GM21390 (cell line): ENCODE measurements at regions not wholly inside any gene's neighbourhood (a gene's known extent, or its start where the extent isn't known, plus 50 kb on each side); places are given as distances from the start of the nearest gene placed in this dataset.

ENCODE experiments used
- ATAC-seq: cut with Tn5 transposase; IDR thresholded peaks from one replicate; pipeline ENCODE4 v1.9.1; 2021; ENCODE audit not compliant: unreplicated experiment

GRCh38 chr7:115478426-115478825 is 552.1 kb downstream of the TFEC start:
- no peak for ATAC-seq

GRCh38 chr7:115477193-115477651 is 553.3 kb downstream of the TFEC start:
- no peak for ATAC-seq

GRCh38 chr7:115476671-115477181 is 553.8 kb downstream of the TFEC start:
- ATAC-seq, result no peak

GRCh38 chr7:115475761-115476385 is 554.0 kb downstream of the MDFIC start:
- no peak for ATAC-seq

- no peak for ATAC-seq
Measured at GRCh38 chr7:115475206-115475605, 553.3 kb downstream of the MDFIC start.

- no peak for ATAC-seq
Measured at GRCh38 chr7:115474137-115474536, 552.2 kb downstream of the MDFIC start.

- no peak for ATAC-seq
Measured at GRCh38 chr7:115471891-115472290, 550.0 kb downstream of the MDFIC start.

- ATAC-seq, result no peak
Measured at GRCh38 chr7:115462301-115463015, 540.6 kb downstream of the MDFIC start.

GRCh38 chr7:115449689-115450088 is 527.8 kb downstream of the MDFIC start:
- ATAC-seq, result no peak

- ATAC-seq, result no peak
Measured at GRCh38 chr7:115447495-115447894, 525.6 kb downstream of the MDFIC start.

- no peak for ATAC-seq
Measured at GRCh38 chr7:115441033-115441432, 519.1 kb downstream of the MDFIC start.

- peak; percentile 94 for ATAC-seq
Measured at GRCh38 chr7:115435178-115435577, 513.3 kb downstream of the MDFIC start.

- no peak for ATAC-seq
Measured at GRCh38 chr7:115429918-115430317, 508.0 kb downstream of the MDFIC start.

- no peak for ATAC-seq
Measured at GRCh38 chr7:115417662-115418061, 495.8 kb downstream of the MDFIC start.

- ATAC-seq, result peak; percentile 95
Measured at GRCh38 chr7:115410972-115411686, 489.2 kb downstream of the MDFIC start.

- no peak for ATAC-seq
Measured at GRCh38 chr7:115410434-115410820, 488.5 kb downstream of the MDFIC start.

- no peak for ATAC-seq
Measured at GRCh38 chr7:115409682-115410433, 488.0 kb downstream of the MDFIC start.

GRCh38 chr7:115406219-115406618 is 484.3 kb downstream of the MDFIC start:
- no peak for ATAC-seq

GRCh38 chr7:115387137-115387536 is 465.2 kb downstream of the MDFIC start:
- no peak for ATAC-seq

- ATAC-seq, result no peak
Measured at GRCh38 chr7:115379321-115379720, 457.4 kb downstream of the MDFIC start.

GRCh38 chr7:115368998-115369397 is 447.1 kb downstream of the MDFIC start:
- no peak for ATAC-seq
